ENCODE measurements at regions not wholly inside any gene's neighbourhood (a gene's known extent, or its start where the extent isn't known, plus 50 kb on each side); places are given as distances from the start of the nearest gene placed in this dataset.
"Not testable (repeated sequence)": the region's sequence is repeated elsewhere in the genome, so short reads cannot be mapped to it uniquely, and the experiment has no call there.

GRCh38 chr2:82256983-82257632 lies 1952.6 kb upstream of the LRRTM1 start:
- DNase-seq, result no peak

- no peak for DNase-seq
Observed at GRCh38 chr2:82256288-82256687, 1951.7 kb upstream of the LRRTM1 start.

- DNase-seq, result no peak
Observed at GRCh38 chr2:82254728-82255127, 1950.2 kb upstream of the LRRTM1 start.

GRCh38 chr2:82246220-82246775 lies 1941.7 kb upstream of the LRRTM1 start:
- DNase-seq, result no peak

GRCh38 chr2:82239176-82239575 lies 1934.6 kb upstream of the LRRTM1 start:
- no peak for DNase-seq

GRCh38 chr2:82237994-82238662 lies 1933.6 kb upstream of the LRRTM1 start:
- DNase-seq, result no peak

- no peak for DNase-seq
Observed at GRCh38 chr2:82234283-82234874, 1929.8 kb upstream of the LRRTM1 start.

- no peak for DNase-seq
Observed at GRCh38 chr2:82233806-82234205, 1929.3 kb upstream of the LRRTM1 start.

- DNase-seq, result no peak
Observed at GRCh38 chr2:82230406-82230805, 1925.9 kb upstream of the LRRTM1 start.

- DNase-seq, result no peak
Observed at GRCh38 chr2:82226441-82226840, 1921.9 kb upstream of the LRRTM1 start.

- no peak for DNase-seq
Observed at GRCh38 chr2:82224301-82224940, 1919.9 kb upstream of the LRRTM1 start.

- DNase-seq, result no peak
Observed at GRCh38 chr2:82215212-82215611, 1910.7 kb upstream of the LRRTM1 start.

GRCh38 chr2:82199493-82199852 lies 1894.9 kb upstream of the LRRTM1 start:
- no peak for DNase-seq

- no peak for DNase-seq
Observed at GRCh38 chr2:82198809-82199492, 1894.4 kb upstream of the LRRTM1 start.

- DNase-seq, result no peak
Observed at GRCh38 chr2:82182270-82182669, 1877.7 kb upstream of the LRRTM1 start.

GRCh38 chr2:82175210-82175609 lies 1870.7 kb upstream of the LRRTM1 start:
- DNase-seq, result not testable (repeated sequence)

- no peak for DNase-seq
Observed at GRCh38 chr2:82172483-82172882, 1867.9 kb upstream of the LRRTM1 start.

GRCh38 chr2:82169379-82169778 lies 1864.8 kb upstream of the LRRTM1 start:
- DNase-seq, result no peak

GRCh38 chr2:82165377-82165776 lies 1860.8 kb upstream of the LRRTM1 start:
- DNase-seq, result no peak

GRCh38 chr2:82158150-82158549 lies 1853.6 kb upstream of the LRRTM1 start:
- no peak for DNase-seq

- DNase-seq, result no peak
Observed at GRCh38 chr2:82155469-82155868, 1850.9 kb upstream of the LRRTM1 start.

- no peak for DNase-seq
Observed at GRCh38 chr2:82143343-82143742, 1838.8 kb upstream of the LRRTM1 start.

GRCh38 chr2:82139979-82140611 lies 1835.5 kb upstream of the LRRTM1 start:
- DNase-seq, result no peak
